Esophagus (tissue), 2 donors: ENCODE measurements at regions not wholly inside any gene's neighbourhood (a gene's known extent, or its start where the extent isn't known, plus 50 kb on each side); places are given as distances from the start of the nearest gene placed in this dataset.

ENCODE experiments used
- H3K27ac ChIP-seq, 2 donors: one replicate each; pipeline ENCODE4 v1.5.1; 2013; ENCODE audit warnings: low read depth in 2 of 2, mild to moderate bottlenecking in 2 of 2, inconsistent platforms in 1 of 2, low read length in 1 of 2, moderate library complexity in 1 of 2
- H3K27me3 ChIP-seq, 2 donors: one replicate each; pipeline ENCODE4 v1.6.1; 2013; ENCODE audit warnings: low read length in 2 of 2, control low read depth in 1 of 2, mild to moderate bottlenecking in 1 of 2; ENCODE audit not compliant: insufficient read depth in 2 of 2, control insufficient read depth in 1 of 2
- H3K36me3 ChIP-seq, 2 donors: one replicate each; pipeline ENCODE4 v1.6.1; 2013; ENCODE audit warnings: low read length in 1 of 2; ENCODE audit not compliant: control insufficient read depth in 2 of 2, insufficient read depth in 2 of 2
- H3K4me1 ChIP-seq, 2 donors: one replicate each; pipeline ENCODE4 v1.6.1; 2013; ENCODE audit warnings: low read length in 1 of 2; ENCODE audit not compliant: control insufficient read depth in 2 of 2, insufficient read depth in 2 of 2
- H3K4me3 ChIP-seq, 2 donors: one replicate each; pipeline ENCODE4 v1.5.1; 2013; ENCODE audit warnings: low read length in 2 of 2, mild to moderate bottlenecking in 2 of 2, low read depth in 1 of 2, moderate library complexity in 1 of 2
- H3K9me3 ChIP-seq, 2 donors: one replicate each; pipeline ENCODE4 v1.6.1; 2013; ENCODE audit warnings: mild to moderate bottlenecking in 2 of 2, low read depth in 1 of 2, low read length in 1 of 2, moderate library complexity in 1 of 2; ENCODE audit not compliant: control insufficient read depth in 2 of 2, insufficient read depth in 1 of 2
- WGBS, 2 donors: extraction: QIAGEN DNeasy Blood & Tissue Kit; methylation state at CpG; one replicate each; pipeline ENCODE4 v1.1.7; 2013; 5-methylcytosine and 5-hydroxymethylcytosine counted together
- donor health status: healthy with polysubstance abuse.
- donor health status: Bipolar disorder and iron deficiency.

- WGBS, 2 donors = 65 to 71% methylated on average over 3 of the region's 3 CpGs
- Histone ChIP-seq H3K27me3 (no peaks in the 10 kb centered on the region), H3K9me3 (no peaks in the 10 kb centered on the region), H3K27ac (peak overlapping the region in 1 of 2 donors; percentile 20), H3K4me3 (no peak overlapping the region), H3K4me1 (no peaks in the 10 kb centered on the region), H3K36me3 (no peaks in the 10 kb centered on the region)
Observed at GRCh38 chr12:66898700-66899469, 220.0 kb upstream of the GRIP1 start.

- H3K9me3 ChIP-seq = no peaks in the 10 kb centered on the region
- H3K4me1 ChIP-seq = no peaks in the 10 kb centered on the region
- H3K4me3 ChIP-seq = no peak overlapping the region
- H3K27me3 ChIP-seq = no peaks in the 10 kb centered on the region
- no peaks in the 10 kb centered on the region for H3K36me3 ChIP-seq
- H3K27ac ChIP-seq = no peak overlapping the region
Observed at GRCh38 chr12:66899588-66899987, 220.7 kb upstream of the GRIP1 start.

GRCh38 chr12:66900616-66901015, 221.7 kb upstream of the GRIP1 start:
- no peaks in the 10 kb centered on the region for H3K36me3 ChIP-seq
- H3K27me3 ChIP-seq = no peaks in the 10 kb centered on the region
- H3K9me3 ChIP-seq = no peaks in the 10 kb centered on the region
- no peak overlapping the region for H3K27ac ChIP-seq
- WGBS, 2 donors = 53 to 70% methylated on average over 2 of the region's 2 CpGs
- no peak overlapping the region for H3K4me3 ChIP-seq
- H3K4me1 ChIP-seq = no peaks in the 10 kb centered on the region

GRCh38 chr12:66901138-66901932, 222.5 kb upstream of the GRIP1 start:
- no peak overlapping the region for H3K4me3 ChIP-seq
- no peaks in the 10 kb centered on the region for H3K27me3 ChIP-seq
- no peak overlapping the region for H3K27ac ChIP-seq
- WGBS, 2 donors = 58 to 65% methylated on average over 4 of the region's 4 CpGs
- H3K36me3 ChIP-seq = no peaks in the 10 kb centered on the region
- no peaks in the 10 kb centered on the region for H3K9me3 ChIP-seq
- no peaks in the 10 kb centered on the region for H3K4me1 ChIP-seq

GRCh38 chr12:66902020-66902419, 223.1 kb upstream of the GRIP1 start:
- Histone ChIP-seq H3K4me3 (no peak overlapping the region), H3K9me3 (no peaks in the 10 kb centered on the region), H3K4me1 (no peaks in the 10 kb centered on the region), H3K27me3 (no peaks in the 10 kb centered on the region), H3K36me3 (no peaks in the 10 kb centered on the region), H3K27ac (no peak overlapping the region)

- H3K27me3 ChIP-seq = no peaks in the 10 kb centered on the region
- no peak overlapping the region for H3K27ac ChIP-seq
- no peak overlapping the region for H3K4me3 ChIP-seq
- WGBS, 2 donors = 9 to 12% methylated on average over 1 of the region's 1 CpG
- H3K36me3 ChIP-seq = no peaks in the 10 kb centered on the region
- H3K4me1 ChIP-seq = no peaks in the 10 kb centered on the region
- no peaks in the 10 kb centered on the region for H3K9me3 ChIP-seq
Observed at GRCh38 chr12:66903782-66904396, 225.0 kb upstream of the GRIP1 start.

GRCh38 chr12:66905201-66905600, 226.3 kb upstream of the GRIP1 start:
- Histone ChIP-seq H3K27ac (no peak overlapping the region), H3K27me3 (no peaks in the 10 kb centered on the region), H3K36me3 (no peaks in the 10 kb centered on the region), H3K9me3 (no peaks in the 10 kb centered on the region), H3K4me1 (no peaks in the 10 kb centered on the region), H3K4me3 (no peak overlapping the region)

- Histone ChIP-seq H3K4me1 (peaks cover 0 to 3% of the 10 kb centered on the region in 2 donors), H3K27ac (no peak overlapping the region), H3K36me3 (no peaks in the 10 kb centered on the region), H3K4me3 (no peak overlapping the region), H3K27me3 (no peaks in the 10 kb centered on the region), H3K9me3 (no peaks in the 10 kb centered on the region)
- WGBS, 2 donors = 86% methylated on average over 7 of the region's 7 CpGs
Observed at GRCh38 chr12:66910366-66910974, 231.6 kb upstream of the GRIP1 start.

GRCh38 chr12:66915306-66915904, 236.5 kb upstream of the GRIP1 start:
- WGBS, 2 donors = 39 to 64% methylated on average over 6 of the region's 6 CpGs
- H3K27me3 ChIP-seq = no peaks in the 10 kb centered on the region
- H3K4me3 ChIP-seq = no peak overlapping the region
- peak overlapping the region in 1 of 2 donors; percentile 26 for H3K27ac ChIP-seq
- no peaks in the 10 kb centered on the region for H3K36me3 ChIP-seq
- no peaks in the 10 kb centered on the region for H3K9me3 ChIP-seq
- peaks cover 0 to 5% of the 10 kb centered on the region in 2 donors for H3K4me1 ChIP-seq
